HG03575 (cell line): ENCODE measurements at regions not wholly inside any gene's neighbourhood (a gene's known extent, or its start where the extent isn't known, plus 50 kb on each side); places are given as distances from the start of the nearest gene placed in this dataset.
"Not testable (repeated sequence)": the region's sequence is repeated elsewhere in the genome, so short reads cannot be mapped to it uniquely, and the experiment has no call there.

Experiments
- ATAC-seq: cut with Tn5 transposase; IDR thresholded peaks from one replicate; pipeline ENCODE4 v1.9.1; 2021; ENCODE audit not compliant: unreplicated experiment, insufficient number of reproducible peaks, low FRiP score; ENCODE audit errors: extremely low read depth

DNA sequence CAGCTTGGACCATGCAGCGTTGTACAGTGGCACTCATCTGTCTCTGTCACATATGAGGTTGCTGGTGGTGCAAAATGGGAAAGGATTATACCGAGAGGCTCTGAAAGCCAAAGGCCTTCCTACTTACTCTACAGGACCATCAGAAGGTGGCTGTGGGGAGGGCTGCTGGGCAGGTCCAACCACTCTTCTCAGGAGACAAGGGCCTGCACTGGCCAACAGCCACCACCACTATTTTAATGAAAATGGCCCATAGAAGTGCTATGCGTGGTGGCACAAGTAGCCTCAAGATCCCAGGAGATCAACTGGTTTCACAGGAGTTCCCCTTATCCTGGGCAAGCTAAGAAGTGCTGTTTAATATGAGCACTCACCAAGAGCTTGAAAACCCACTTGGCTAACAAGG is 52.3 kb downstream of the MRPL57 start:
- no peak for ATAC-seq

- no peak for ATAC-seq
Measured at GRCh38 chr13:21229241-21230024, 53.0 kb downstream of the MRPL57 start.

DNA sequence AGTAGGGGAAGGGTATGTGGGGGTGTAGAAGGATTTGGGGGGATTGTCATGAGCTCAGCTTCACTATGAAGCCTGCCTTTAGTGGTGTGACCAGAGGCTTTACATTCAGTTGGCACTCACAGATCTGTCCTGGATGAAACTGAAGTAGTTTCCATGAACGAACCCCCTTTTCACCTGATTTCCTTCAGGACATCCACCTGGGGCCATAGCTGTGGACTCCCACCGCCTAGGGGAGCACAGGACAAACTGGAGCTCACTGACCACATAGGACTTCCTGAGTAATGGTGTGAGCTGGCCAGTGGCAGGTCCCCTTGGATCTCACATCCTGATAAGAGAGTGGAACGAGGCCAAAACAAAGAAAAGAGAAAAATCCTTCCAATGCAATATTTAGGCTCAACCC is 54.1 kb downstream of the MRPL57 start:
- ATAC-seq: no peak

GRCh38 chr13:21231426-21231940 is 55.0 kb downstream of the MRPL57 start:
- no peak for ATAC-seq

- ATAC-seq: no peak
Measured at GRCh38 chr13:21232196-21232595, 55.7 kb downstream of the MRPL57 start.

- no peak for ATAC-seq
Measured at GRCh38 chr13:21232599-21232998, 56.1 kb downstream of the MRPL57 start.

GRCh38 chr13:21233086-21233485 is 56.6 kb downstream of the MRPL57 start:
- ATAC-seq: no peak

GRCh38 chr13:21234526-21234925 is 58.1 kb downstream of the MRPL57 start:
- no peak for ATAC-seq

DNA sequence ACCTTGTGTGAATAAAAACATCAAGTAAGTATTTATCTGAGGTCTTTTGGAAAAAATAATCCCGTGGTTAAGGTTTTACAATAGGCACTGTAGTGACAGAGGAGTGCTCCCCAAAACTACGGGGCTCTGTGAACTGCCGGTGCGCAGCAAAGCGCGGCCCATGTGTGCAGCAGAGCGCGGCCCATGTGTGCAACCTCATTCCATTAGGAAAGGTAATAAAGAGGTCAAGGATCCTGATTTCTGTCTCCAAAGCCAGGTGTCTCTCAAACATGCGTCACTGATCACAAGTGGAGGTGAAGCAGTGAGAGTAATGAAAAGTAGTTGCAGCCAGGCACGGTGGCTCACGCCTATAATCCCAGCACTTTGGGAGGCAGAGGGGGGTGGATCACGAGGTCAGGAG is 58.7 kb downstream of the MRPL57 start:
- ATAC-seq: no peak

DNA sequence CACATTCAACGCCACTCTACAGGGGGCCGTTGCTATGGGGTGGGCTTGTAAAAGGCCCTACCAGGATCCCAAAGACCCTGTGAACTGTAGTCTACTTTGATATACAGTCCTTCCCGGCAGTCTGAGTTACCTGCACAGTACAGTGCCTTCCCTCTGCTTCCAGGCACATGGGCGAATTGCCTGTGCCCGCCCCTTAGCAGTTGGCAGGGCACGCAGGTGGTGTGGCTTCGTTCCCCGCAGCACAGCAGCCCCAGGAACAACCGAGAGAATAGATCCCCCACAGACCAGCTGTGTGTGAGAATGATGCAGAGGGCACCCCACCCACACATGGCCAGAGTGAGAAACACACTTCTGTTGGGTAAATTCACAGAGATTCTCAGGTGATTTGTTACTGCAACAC is 60.6 kb downstream of the MRPL57 start:
- ATAC-seq: no peak

DNA sequence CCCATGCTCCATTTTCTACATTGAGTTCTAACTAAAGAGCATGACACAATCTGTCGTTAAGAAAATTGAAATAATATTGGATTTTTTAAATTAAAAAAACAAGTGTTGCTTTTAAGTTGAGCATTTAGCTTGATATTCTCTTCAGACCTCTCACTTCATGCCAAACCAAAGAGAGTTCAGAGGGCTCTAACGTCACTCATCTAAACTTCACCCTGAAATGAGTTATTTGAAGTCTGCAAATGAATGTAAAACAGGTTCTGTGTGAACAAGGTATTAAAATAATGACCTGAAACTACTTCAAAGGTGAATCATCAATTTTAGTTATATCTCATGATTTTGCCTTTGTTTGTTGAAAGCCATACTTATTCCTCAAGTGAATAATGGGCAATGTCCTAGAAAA is 61.8 kb downstream of the MRPL57 start:
- no peak for ATAC-seq

DNA sequence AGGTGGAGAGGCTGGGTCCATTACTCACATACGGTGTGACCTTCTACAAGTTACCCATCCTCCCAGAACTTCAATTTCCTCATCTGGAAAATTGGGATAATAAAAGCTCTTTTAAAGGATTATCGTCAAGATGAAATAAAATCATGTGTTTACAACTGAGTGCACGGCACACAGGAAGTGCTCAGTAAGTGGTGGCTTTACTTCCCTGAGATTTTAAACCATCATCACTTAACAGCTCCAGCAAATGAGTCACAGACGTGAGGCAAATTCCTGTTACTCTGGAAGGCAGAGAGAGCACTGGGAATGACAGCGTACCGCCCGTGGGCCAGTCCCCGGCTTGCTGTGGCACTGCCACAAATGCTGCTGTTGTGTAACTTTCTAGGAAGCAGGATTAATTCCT is 64.1 kb downstream of the MRPL57 start:
- ATAC-seq: no peak

GRCh38 chr13:21242236-21242635 is 65.8 kb downstream of the MRPL57 start:
- ATAC-seq: no peak

GRCh38 chr13:21243045-21243897 is 66.8 kb downstream of the MRPL57 start:
- ATAC-seq: no peak

DNA sequence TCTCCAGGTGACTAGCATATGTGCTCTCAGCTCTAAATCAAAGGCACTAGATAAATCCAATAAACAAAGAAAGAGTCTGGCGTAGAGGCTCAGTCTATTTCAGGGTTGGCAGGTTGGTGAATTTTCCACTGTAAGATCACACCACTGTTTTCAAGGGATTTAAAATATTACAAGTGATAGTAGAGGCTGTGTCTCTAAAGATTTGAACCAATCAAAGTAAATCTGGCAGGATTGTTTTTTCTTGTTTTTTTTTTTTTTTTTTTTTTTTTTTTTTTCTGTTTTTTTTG is 67.4 kb downstream of the MRPL57 start:
- not testable (repeated sequence) for ATAC-seq

- no peak for ATAC-seq
Measured at GRCh38 chr13:21246761-21247452, 70.4 kb downstream of the MRPL57 start.

DNA sequence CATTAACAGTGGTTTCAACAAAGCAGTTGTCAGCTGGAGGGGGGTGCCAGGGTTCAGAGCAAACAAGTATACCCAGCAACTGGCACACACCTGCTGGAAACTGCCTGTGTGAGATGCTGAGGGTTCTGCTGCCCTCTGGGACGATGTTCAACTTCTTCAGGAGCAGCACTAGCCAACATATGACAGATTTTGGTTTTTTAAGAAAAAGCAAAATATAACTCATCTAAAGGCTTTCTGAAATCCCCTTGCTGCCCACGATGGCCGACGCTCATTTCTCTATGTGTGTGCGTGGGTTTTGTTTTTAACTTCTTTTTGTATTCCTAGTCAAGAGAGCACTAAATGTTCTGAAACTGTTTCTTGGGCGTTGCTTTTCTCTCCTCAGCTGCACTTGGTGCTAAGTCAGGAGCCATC is 79.9 kb downstream of the MRPL57 start:
- no peak for ATAC-seq

GRCh38 chr13:21256891-21257290 is 80.4 kb downstream of the MRPL57 start:
- no peak for ATAC-seq

- no peak for ATAC-seq
Measured at GRCh38 chr13:21259571-21260455, 83.4 kb downstream of the MRPL57 start.
